ENCODE measurements at regions not wholly inside any gene's neighbourhood (a gene's known extent, or its start where the extent isn't known, plus 50 kb on each side); places are given as distances from the start of the nearest gene placed in this dataset.

DNA sequence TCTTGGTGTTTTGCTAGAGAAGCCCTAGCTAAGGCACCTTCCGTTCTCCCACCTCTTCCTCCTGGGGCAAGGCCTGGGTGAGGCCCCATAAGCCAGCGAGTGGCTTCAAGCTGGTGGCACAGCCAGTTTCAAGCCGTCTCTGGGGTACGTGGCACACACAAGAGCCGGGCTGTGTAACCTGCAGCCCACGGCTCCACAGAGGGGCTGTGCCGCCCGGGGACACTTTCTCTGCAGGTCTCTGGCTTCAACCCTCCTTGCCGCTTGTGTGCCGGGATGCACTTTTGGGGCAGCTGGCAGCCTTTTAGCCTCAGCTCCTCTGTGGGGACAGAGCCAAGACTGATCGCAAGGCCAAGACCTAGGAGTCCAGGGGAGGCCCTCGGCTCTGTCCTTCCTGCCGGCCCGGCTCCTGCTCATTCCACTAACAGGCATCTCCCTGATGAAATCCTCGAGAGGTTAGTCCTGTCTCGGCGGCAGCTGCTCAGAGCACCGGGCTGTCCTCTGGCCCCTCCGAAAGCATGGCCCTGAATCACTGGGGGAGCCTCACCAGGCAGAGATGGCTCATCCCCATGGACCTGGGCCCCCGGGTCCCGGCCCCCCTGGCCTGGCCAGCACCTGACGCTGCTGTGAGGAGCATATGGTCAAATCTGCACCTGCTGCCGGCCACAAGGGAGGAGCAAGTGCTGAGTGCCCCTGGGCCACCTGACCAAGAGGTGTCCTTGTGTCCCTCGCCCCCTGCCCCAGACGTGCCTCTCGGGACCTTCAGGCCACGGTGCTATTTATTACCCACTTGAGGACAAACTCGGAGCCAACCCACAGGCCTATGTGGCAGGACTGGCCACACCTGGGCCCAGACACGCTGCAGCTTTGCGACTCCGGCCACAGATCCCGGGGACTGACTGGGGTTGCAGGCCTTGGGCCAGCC lies 98.5 kb downstream of the METRNL start:
- TF ChIP-seq EZH2phosphoT487 (IDR thresholded peaks at IDR 0.05; ENCODE audit: insufficient read depth, low read depth) (no peak), EZH2 (IDR thresholded peaks at IDR 0.05; ENCODE audit: insufficient read depth, poor library complexity, severe bottlenecking) (no peak)

Data from GM23248 (cell line).